Rectal smooth muscle tissue (tissue), 1 donor: ENCODE measurements at regions not wholly inside any gene's neighbourhood (a gene's known extent, or its start where the extent isn't known, plus 50 kb on each side); places are given as distances from the start of the nearest gene placed in this dataset.
A peak's percentile ranks its signal among the peaks of the same experiment; 100 is the strongest.

Source experiments
- H3K27ac ChIP-seq: one replicate; pipeline ENCODE4 v1.7.0; 2013; ENCODE audit warnings: low read depth, low read length, inconsistent platforms
- H3K27me3 ChIP-seq: one replicate; pipeline ENCODE4 v1.7.0; 2013; ENCODE audit warnings: low read length; ENCODE audit not compliant: control insufficient read depth, insufficient read depth
- H3K36me3 ChIP-seq: one replicate; pipeline ENCODE4 v1.7.0; 2013; ENCODE audit warnings: low read length; ENCODE audit not compliant: control insufficient read depth, insufficient read depth
- H3K4me1 ChIP-seq: one replicate; pipeline ENCODE4 v1.7.0; 2013; ENCODE audit warnings: low read length; ENCODE audit not compliant: control insufficient read depth, insufficient read depth
- H3K4me3 ChIP-seq: one replicate; pipeline ENCODE4 v1.7.0; 2013; ENCODE audit warnings: low read length
- H3K9ac ChIP-seq: one replicate; pipeline ENCODE4 v1.7.0; 2013; ENCODE audit warnings: low read length

DNA sequence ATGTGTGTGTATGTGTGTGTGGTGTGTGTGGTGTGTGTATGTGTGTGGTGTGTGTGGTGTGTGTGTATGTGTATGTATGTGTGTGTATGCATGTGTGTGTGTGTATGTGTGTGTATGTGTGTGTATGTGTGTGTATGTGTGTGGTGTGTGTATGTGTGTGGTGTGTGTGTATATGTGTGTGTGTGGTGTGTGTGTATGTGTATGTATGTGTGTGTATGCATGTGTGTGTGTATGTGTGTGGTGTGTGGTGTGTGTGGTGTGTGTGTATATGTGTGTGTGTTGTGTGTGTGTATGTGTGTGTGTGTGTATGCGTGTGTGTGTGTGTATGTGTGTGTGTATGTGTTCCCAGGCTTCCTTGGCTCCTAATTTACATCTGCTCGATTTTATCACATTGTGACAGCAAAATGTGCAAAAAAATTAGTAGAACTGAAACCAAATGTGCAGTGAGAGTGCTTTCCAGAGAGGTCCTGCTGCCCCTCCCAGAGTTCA is 234.5 kb downstream of the BMP7 start:
- H3K9ac ChIP-seq, result no peak overlapping the region
- no peaks in the 10 kb centered on the region for H3K36me3 ChIP-seq
- H3K4me1 ChIP-seq, result no peaks in the 10 kb centered on the region
- H3K27me3 ChIP-seq, result peaks cover 2% of the 10 kb centered on the region
- H3K4me3 ChIP-seq, result no peak overlapping the region
- no peak overlapping the region for H3K27ac ChIP-seq

DNA sequence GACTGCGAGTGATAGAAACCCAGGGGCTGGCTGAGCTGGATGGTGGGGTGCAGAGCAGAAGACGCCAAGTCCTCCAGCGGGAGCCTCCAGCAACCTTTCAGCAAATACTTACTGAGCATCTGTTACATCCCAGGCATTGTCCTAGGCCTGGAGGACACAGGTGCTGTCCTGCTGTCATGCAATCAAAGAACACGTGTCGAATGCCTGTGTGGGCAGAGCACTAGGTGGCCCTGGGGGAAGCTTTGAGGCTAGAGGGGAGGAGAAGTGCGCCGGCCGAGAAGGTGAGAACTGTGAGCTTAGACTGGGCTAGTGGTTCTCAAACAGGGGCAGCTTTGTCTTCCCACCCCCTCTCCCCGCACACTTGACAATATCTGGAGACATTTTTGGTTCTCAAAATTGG is 233.6 kb downstream of the BMP7 start:
- no peaks in the 10 kb centered on the region for H3K36me3 ChIP-seq
- H3K9ac ChIP-seq, result no peak overlapping the region
- H3K27ac ChIP-seq, result no peak overlapping the region
- H3K4me3 ChIP-seq, result no peak overlapping the region
- no peaks in the 10 kb centered on the region for H3K4me1 ChIP-seq
- H3K27me3 ChIP-seq, result peaks cover 2% of the 10 kb centered on the region

DNA sequence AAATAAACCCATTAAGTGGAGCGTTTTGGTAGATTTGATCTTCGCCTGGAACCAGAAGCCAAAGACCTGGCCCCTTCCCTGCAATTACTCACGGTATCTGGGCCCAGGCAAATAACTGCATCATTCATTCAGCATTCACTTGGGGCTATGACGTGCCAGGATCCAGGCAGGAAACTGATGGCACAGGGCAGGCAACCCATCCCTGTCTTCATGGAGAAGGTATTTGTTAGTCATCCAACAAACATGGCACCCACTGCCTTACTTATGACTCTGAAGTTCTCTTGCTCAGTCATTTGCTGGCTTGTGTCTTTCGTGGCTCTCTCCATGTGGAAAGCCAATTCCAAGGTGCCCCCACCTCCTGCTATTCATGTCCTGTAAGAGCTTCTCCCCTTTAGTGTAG is 232.4 kb downstream of the BMP7 start:
- H3K4me1 ChIP-seq, result no peaks in the 10 kb centered on the region
- peaks cover 2% of the 10 kb centered on the region for H3K27me3 ChIP-seq
- no peak overlapping the region for H3K4me3 ChIP-seq
- H3K27ac ChIP-seq, result no peak overlapping the region
- H3K9ac ChIP-seq, result no peak overlapping the region
- H3K36me3 ChIP-seq, result no peaks in the 10 kb centered on the region

DNA sequence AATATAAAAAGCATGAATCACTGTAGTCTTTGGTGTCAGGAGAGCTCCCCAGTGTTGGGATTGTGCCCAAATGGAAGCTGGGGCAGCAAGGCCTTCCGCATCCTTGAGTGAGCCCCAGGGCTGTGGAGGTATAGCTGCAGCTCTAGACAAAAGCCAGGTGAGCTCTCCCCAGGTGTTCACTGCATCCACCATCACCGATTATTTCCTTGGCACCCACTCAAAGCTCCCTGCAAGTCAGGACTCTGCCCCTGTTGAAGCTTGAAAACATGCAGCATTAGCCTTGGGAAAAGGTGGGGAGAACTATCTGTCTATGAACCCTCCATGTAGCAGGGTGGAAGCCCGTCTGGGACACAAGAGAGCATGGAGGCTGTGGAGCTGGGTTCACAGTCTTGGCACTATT is 228.8 kb downstream of the BMP7 start:
- Histone ChIP-seq H3K36me3 (no peaks in the 10 kb centered on the region), H3K4me3 (no peak overlapping the region), H3K27ac (no peak overlapping the region), H3K9ac (no peak overlapping the region), H3K27me3 (peaks cover 1% of the 10 kb centered on the region), H3K4me1 (peaks cover 20% of the 10 kb centered on the region)

DNA sequence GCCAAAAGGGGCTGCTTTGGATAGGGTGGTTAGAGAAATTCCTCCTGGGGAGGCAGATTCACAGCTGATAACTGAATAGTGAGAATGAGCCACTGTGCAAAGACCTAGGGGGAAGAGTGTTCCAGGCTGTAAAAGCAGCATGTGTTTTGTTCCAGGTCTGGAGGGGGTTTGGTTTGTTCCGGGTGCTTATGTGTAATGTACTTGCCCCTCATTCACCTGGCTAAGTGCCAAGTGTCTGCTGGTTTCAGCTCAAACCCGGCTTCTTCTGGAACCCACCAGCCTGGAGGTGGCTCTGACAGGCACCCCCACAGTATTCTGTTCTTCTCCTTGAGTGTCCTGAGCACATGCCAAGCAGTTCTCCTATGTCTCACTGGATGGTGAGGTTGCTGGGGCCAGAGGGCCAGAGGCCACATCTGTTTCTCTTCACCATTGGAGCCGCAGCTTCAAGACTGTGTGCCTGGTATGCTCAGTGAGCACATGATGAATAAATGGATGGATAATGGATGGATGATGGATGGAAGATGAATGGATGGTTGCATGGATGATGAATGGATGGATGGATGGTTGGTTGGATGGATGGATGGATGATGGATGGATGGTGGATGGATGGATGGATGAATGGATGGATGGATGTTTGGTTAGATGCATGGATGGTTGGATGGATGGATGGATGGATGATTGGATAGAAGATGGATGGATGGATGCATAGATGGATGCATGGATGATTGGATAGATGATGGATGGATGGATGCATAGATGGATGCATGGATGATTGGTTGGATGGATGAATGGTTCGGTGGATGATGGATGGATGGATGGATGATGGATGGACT is 227.6 kb downstream of the BMP7 start:
- Histone ChIP-seq H3K27ac (no peak overlapping the region), H3K4me1 (peaks cover 22% of the 10 kb centered on the region), H3K27me3 (no peaks in the 10 kb centered on the region), H3K9ac (no peak overlapping the region), H3K4me3 (no peak overlapping the region), H3K36me3 (no peaks in the 10 kb centered on the region)

DNA sequence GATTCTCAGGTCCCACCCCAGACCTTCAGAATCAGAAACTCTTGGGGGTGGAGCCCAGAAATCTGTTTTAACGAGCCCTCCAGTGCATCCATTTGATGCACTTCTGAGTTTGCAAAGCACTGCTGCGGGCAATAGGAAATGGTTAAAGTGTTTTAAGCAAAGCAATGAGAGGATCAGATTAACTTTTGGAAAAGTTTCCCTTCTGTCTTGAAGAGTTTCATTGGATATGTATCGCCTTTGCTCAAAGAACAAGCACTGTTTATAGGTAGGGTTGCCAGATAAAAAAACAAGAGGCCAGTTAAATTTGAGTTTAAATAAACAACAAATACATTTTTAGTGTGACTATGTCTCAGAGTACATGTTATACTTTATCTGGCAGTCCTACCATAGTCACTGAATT is 226.0 kb downstream of the BMP7 start:
- H3K4me1 ChIP-seq, result peaks cover 22% of the 10 kb centered on the region
- H3K4me3 ChIP-seq, result no peak overlapping the region
- no peaks in the 10 kb centered on the region for H3K27me3 ChIP-seq
- H3K36me3 ChIP-seq, result no peaks in the 10 kb centered on the region
- H3K27ac ChIP-seq, result peak overlapping the region; percentile 56
- no peak overlapping the region for H3K9ac ChIP-seq

DNA sequence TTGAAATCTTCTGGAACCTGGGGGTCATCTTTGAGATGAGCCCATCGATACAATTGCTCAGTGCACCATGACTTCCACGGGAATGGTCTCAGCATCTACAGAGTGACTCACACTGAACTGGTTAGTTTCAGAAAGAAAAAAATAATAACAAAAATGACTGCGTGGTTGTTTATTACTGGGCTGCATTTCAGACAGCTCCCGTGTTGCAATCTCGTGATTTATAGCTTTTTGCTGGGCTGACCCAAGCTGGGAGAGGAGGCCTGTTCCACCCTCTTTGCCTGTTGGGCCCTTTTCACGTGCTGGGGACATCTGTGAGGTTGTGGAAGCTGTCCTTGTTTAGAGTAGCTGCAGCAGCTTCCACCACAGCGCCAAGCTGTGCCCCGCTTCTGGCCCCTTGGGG is 225.5 kb downstream of the BMP7 start:
- Histone ChIP-seq H3K4me3 (no peak overlapping the region), H3K4me1 (peaks cover 22% of the 10 kb centered on the region), H3K27me3 (no peaks in the 10 kb centered on the region), H3K36me3 (no peaks in the 10 kb centered on the region), H3K9ac (no peak overlapping the region), H3K27ac (peak overlapping the region; percentile 56)

DNA sequence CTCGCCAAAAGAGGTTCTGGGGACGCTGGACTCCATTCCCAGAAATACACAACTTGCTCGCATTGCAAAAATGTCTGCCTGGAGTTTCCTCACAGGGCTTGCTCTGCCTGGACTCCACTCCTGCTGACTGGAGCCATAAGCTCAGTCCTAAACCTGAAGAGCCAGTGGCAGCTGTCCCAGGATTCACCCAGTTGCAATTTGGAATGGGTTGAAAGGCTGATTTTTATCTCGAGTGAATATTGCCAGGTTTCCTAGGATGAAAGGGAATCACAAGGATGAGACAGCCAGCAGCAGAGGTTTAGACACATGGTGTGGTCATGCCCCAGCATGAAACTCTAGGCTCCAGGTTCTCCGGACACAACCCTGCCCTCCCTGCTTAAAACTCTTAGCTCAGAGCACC is 223.3 kb downstream of the BMP7 start:
- H3K27me3 ChIP-seq, result no peaks in the 10 kb centered on the region
- peak overlapping the region; percentile 6 for H3K27ac ChIP-seq
- no peak overlapping the region for H3K9ac ChIP-seq
- H3K36me3 ChIP-seq, result no peaks in the 10 kb centered on the region
- peaks cover 22% of the 10 kb centered on the region for H3K4me1 ChIP-seq
- no peak overlapping the region for H3K4me3 ChIP-seq

DNA sequence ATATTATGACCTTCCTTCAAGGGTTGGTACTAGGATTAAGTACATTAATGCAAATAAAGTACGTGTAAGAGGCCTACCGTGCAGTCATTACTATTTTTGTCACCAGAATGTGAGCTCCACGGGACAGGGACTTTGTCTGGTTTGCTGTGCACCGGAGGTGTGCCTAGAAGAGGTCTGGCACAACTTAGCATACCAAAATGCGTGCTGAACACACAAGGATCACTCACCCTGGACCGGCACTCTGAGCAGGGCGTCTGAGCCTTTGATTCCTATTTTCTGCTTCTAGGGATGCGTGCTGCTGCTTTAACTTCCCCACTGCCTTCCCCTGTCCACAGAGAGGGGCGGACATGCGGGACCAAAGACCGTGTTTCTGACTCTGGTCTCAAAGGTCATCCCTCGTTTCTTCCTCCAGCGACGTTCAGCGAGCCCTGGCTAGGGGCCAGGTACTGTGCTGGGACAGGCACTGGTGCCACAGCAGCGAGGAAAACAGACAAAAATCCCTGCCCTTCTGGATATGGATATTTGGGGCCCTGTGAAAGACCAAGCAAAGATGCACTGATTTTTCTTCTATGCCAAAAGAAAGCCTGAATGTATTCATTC is 222.7 kb downstream of the BMP7 start:
- Histone ChIP-seq H3K27ac (no peak overlapping the region), H3K36me3 (no peaks in the 10 kb centered on the region), H3K27me3 (no peaks in the 10 kb centered on the region), H3K4me3 (no peak overlapping the region), H3K9ac (no peak overlapping the region), H3K4me1 (peaks cover 22% of the 10 kb centered on the region)

DNA sequence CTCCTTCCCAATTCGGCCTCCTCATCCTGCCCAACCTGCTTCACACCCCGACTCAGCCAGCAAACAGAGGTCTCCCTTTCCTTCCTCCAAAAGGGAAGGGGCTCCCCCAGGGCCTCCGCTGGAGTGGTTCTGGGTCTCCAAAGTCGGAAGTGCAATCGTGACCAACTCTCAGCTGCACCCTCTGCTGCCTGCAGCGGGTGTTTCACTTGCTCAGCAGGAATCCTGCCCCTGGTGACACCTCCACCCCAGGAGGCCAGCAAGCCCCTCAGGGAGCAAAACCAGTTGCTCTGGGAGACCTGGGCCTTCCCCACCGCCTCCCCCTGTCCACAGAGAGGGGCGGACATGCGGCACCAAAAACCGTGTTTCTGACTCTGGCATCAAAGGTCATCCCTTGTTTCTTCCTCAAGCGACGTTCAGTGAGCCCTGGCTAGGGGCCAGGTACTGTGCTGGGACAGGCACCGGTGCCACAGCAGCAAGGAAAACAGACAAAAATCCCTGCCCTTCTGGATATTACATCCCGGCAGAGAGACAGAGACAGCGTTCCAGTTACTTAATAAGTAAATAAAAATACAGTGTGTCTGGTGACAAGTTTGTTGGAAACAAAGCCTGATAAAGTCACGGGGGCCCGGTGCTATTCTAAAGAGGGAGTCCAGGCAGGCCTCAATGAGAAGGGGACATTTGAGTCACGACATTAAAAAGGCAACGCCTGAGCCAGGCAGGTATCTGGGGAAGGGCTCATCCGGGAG is 219.0 kb downstream of the BMP7 start:
- Histone ChIP-seq H3K27me3 (no peaks in the 10 kb centered on the region), H3K9ac (no peak overlapping the region), H3K4me3 (no peak overlapping the region), H3K27ac (no peak overlapping the region), H3K36me3 (no peaks in the 10 kb centered on the region), H3K4me1 (peaks cover 4% of the 10 kb centered on the region)

DNA sequence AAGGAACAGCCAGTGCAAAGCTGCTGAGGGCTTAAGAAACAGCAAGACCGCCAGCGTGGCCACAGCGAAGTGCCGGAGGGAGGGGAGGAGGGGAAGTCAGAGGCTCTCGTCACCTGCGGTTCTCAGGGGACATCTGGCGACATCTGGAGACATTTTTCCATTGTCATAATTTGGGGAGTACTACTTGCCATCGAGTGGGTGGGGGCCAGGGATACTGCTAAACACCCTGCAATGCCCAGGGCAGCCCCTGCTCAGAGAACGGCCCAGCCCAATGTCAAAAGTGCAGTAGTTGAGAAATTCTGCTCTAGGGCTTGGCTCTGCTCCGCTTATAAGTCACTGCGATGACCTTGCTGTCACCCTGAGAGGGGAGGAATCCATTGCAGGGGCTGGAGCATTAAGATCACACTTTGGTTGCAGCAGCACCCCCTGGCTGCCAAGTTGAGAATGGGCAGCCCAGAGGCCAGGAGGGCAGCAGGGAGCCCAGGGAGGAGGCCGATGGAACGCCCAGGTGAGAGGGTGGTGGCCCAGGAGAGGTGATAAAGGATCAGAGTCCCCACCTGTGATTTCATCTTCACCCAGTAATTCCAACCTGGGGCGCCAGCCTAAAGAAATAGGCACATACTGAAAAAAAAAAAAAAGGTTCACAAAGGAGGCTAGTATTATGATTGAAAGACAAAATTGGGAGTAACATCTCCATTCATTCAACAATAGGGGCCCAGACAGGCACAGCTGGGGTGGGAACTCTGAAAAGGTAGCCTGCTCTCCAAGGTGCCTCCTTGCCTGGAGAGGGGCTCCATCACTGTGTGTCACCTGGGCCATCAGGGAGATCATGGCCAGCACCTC is 218.2 kb downstream of the BMP7 start:
- Histone ChIP-seq H3K27ac (no peak overlapping the region), H3K36me3 (no peaks in the 10 kb centered on the region)

DNA sequence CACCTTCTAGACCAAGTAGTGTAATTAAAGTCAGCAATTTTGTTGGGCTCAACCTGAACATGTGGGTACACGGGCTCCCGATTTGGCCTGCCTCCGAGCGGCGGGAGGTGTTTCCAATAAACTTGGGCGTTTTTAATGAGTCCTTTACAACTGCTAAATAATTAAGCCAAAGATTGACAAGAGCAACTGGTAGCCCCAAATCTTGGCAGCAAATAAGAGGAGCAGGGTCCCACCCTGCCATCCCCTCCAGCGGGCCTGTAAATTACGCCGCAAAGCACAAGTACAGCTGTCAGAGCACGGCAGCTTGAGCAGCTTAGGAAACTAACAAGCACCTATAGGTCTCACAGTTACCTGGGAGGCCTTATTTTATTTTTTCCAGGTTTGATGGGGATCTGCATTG is 217.1 kb downstream of the BMP7 start:
- Histone ChIP-seq H3K36me3 (no peaks in the 10 kb centered on the region), H3K27ac (no peak overlapping the region), H3K27me3 (no peaks in the 10 kb centered on the region), H3K9ac (no peak overlapping the region), H3K4me1 (no peaks in the 10 kb centered on the region), H3K4me3 (no peak overlapping the region)

More for the DNA sequence above, 218.2 kb downstream of the BMP7 start:
- H3K9ac ChIP-seq, result no peak overlapping the region
- H3K4me1 ChIP-seq, result no peaks in the 10 kb centered on the region
- no peaks in the 10 kb centered on the region for H3K27me3 ChIP-seq
- no peak overlapping the region for H3K4me3 ChIP-seq
